ENCODE measurements at regions not wholly inside any gene's neighbourhood (a gene's known extent, or its start where the extent isn't known, plus 50 kb on each side); places are given as distances from the start of the nearest gene placed in this dataset.
A peak's percentile ranks its signal among the peaks of the same experiment; 100 is the strongest.

GRCh38 chr6:113271437-113271836, 585.7 kb upstream of the MARCKS start:
- POLR2A ChIA-PET: no interaction called here
- CTCF ChIA-PET: no interaction called here
- no peak for DNase-seq (ENCODE audit: extremely low spot score)
- TF ChIP-seq CTCF (IDR thresholded peaks at IDR 0.05; ENCODE audit: control extremely low read depth, extremely low read depth, low read depth, missing control alignments): no peak

DNA sequence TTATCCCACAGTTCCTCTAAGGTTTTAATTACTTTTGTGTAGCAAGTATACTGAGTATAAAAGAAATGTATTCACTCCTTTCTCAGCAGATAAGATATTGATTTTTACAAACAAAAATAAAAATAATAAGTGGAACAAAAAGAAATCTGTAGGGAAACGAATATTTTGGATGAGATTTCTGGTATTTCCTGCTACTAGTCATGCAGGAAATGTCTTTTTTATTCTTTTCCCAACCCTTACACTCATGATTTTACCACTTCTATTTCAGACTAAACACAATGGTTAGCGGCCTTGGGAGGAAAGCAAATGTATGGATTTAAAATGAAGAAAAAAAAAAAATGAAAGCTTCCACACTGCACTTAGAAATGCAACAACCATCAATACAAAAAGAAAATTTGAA, 580.5 kb upstream of the MARCKS start:
- TF ChIP-seq CTCF (IDR thresholded peaks at IDR 0.05; ENCODE audit: control extremely low read depth, extremely low read depth, low read depth, missing control alignments): no peak
- ChIA-PET CTCF (interaction anchor here (1.0 to 1.3 kb wide), 2 partner anchors 10 to 633 kb away, joined by 3 read pairs; no protein-coding TSS in a partner anchor), POLR2A (no interaction called here)
- no peak for DNase-seq (ENCODE audit: extremely low spot score)

GRCh38 chr6:113277111-113277510, 580.0 kb upstream of the MARCKS start:
- no peak for TF ChIP-seq CTCF (IDR thresholded peaks at IDR 0.05; ENCODE audit: control extremely low read depth, extremely low read depth, low read depth, missing control alignments)
- CTCF ChIA-PET: interaction anchor here (1.3 to 2.9 kb wide), 4 partner anchors 30 to 643 kb away, joined by 3 to 15 read pairs (median 5); no protein-coding TSS in a partner anchor
- POLR2A ChIA-PET: no interaction called here
- DNase-seq (ENCODE audit: extremely low spot score): no peak

DNA sequence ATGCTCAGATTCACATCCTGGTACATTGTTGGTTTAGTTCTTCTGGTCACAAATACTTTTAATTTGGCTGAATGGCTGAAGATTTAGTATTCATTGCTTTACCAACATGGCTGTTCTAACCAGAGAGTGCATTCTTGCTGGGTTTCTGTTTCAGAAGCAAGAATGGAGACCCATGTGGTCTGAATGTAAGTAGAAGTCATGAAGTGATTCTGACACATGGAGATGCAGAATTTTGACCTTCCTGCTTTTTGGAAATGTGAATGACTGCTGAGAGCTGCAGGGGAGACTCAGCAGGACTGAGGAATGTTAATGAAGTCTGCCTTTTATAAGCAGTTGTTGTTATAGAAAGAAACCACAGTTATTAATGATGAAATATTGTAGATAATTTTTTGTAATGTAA, 576.1 kb upstream of the MARCKS start:
- CTCF ChIA-PET: interaction anchor here (0.7 kb wide), 1 partner anchor 26 kb away, joined by 3 read pairs; no protein-coding TSS in a partner anchor
- POLR2A ChIA-PET: no interaction called here
- no peak for DNase-seq (ENCODE audit: extremely low spot score)
- no peak for TF ChIP-seq CTCF (IDR thresholded peaks at IDR 0.05; ENCODE audit: control extremely low read depth, extremely low read depth, low read depth, missing control alignments)

DNA sequence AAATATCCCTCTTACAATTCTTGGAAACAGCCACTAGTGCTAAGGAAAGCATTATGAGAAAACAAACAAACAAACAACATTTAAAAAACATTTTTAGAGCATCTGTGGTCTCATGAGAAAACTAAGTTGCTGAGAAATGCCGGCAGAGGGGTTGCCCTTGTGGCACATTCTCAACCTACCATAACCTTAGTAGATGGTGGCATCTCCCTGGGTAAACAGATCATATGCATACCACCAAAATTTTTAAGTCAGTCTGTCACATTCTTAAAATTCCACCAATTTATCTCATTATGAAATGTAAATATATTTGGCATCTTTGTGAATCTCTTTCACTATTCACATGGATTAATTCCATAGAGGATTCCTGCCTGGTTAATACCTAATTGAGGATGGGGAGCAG, 575.7 kb upstream of the MARCKS start:
- no peak for DNase-seq (ENCODE audit: extremely low spot score)
- ChIA-PET POLR2A (no interaction called here), CTCF (no interaction called here)
- no peak for TF ChIP-seq CTCF (IDR thresholded peaks at IDR 0.05; ENCODE audit: control extremely low read depth, extremely low read depth, low read depth, missing control alignments)

- CTCF ChIA-PET: interaction anchor here (0.7 to 2.2 kb wide), 6 partner anchors 11 to 572 kb away, joined by 3 to 7 read pairs (median 4); no protein-coding TSS in a partner anchor
Observed at GRCh38 chr6:113287396-113287795, 569.7 kb upstream of the MARCKS start.

More at GRCh38 chr6:113287396-113287795, 569.7 kb upstream of the MARCKS start:
- POLR2A ChIA-PET: no interaction called here
- peak; percentile 2 for DNase-seq (ENCODE audit: extremely low spot score)
- no peak for TF ChIP-seq CTCF (IDR thresholded peaks at IDR 0.05; ENCODE audit: control extremely low read depth, extremely low read depth, low read depth, missing control alignments)

Data from GM10248 (cell line).